Activated CD4-positive, alpha-beta T cell treated with anti-CD3 and anti-CD28 coated beads, Interleukin-2, amount 10 ng/mL, durations not matched to agents 24 days and 14 days (primary cell): ENCODE measurements at regions not wholly inside any gene's neighbourhood (a gene's known extent, or its start where the extent isn't known, plus 50 kb on each side); places are given as distances from the start of the nearest gene placed in this dataset.

ENCODE experiments used
- DNase-seq: peaks from one replicate; pipeline ENCODE4 v3.0.0; 2022
- H3K27ac Mint-ChIP-seq: one replicate; pipeline ENCODE4 v1.8.0; 2022; ENCODE audit warnings: mild to moderate bottlenecking, mixed read lengths
- H3K27me3 Mint-ChIP-seq: one replicate; pipeline ENCODE4 v1.8.0; 2022; ENCODE audit warnings: mixed read lengths
- H3K36me3 Mint-ChIP-seq: one replicate; pipeline ENCODE4 v1.8.0; 2022; ENCODE audit warnings: low read depth, mild to moderate bottlenecking, mixed read lengths
- H3K4me1 Mint-ChIP-seq: one replicate; pipeline ENCODE4 v1.8.0; 2021; ENCODE audit warnings: mixed read lengths
- H3K4me3 Mint-ChIP-seq: one replicate; pipeline ENCODE4 v1.8.0; 2022; ENCODE audit warnings: mild to moderate bottlenecking, moderate library complexity, mixed read lengths
- H3K9me3 Mint-ChIP-seq: one replicate; pipeline ENCODE4 v1.8.0; 2021; ENCODE audit warnings: mixed read lengths
- intact Hi-C: fragments of 100-400 bp; cut with micrococcal nuclease; formaldehyde crosslinking; loops from one replicate; pipeline ENCODE4 v1.15.1; 2023

DNA sequence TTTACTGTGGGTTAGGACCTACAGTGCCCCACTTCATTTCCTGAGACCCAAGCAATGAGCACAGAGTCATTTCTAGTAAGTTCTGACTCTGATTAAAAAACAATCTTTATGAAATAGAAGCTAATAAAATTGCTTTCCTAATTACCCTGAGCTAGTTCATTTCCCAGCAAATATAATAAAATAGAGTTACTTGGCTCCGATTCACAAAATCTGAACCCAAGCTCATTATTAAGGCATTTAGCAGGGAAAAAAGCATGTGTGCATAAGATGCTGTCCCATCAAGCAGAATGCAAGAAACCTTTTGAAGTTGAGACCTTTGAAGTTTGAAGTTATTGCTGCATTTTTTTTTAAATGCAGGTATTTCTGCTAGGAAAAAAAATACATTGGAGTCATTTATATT lies 629.1 kb downstream of the BCL11A start:
- no peaks in the 10 kb centered on the region for H3K4me1 Mint-ChIP-seq
- H3K27ac Mint-ChIP-seq = no peak overlapping the region
- no peak overlapping the region for H3K4me3 Mint-ChIP-seq
- no peaks in the 10 kb centered on the region for H3K36me3 Mint-ChIP-seq
- intact Hi-C loops = no loop called here
- H3K27me3 Mint-ChIP-seq = no peaks in the 10 kb centered on the region
- no peaks in the 10 kb centered on the region for H3K9me3 Mint-ChIP-seq
- no peak for DNase-seq

DNA sequence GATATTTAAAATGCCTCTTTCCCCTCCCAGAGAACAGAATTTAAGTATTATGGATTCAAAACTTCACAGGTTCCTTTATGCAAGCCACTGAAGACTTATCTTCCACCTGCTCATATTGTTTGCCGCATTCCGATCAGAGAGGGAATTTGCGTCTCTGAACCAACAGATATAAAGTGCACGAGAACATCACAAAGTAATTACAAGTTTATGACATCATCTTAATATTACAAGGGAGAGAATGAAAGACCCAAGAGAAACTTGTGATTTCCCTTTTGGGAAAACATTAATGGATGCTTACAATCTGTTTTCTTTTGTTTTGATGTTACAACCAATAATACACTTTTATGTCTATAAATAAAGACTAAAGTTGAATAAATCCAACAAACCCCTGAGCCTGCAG lies 631.0 kb downstream of the BCL11A start:
- no peaks in the 10 kb centered on the region for H3K27me3 Mint-ChIP-seq
- no peaks in the 10 kb centered on the region for H3K9me3 Mint-ChIP-seq
- no peak overlapping the region for H3K4me3 Mint-ChIP-seq
- H3K27ac Mint-ChIP-seq = no peak overlapping the region
- DNase-seq = no peak
- intact Hi-C loops = no loop called here
- no peaks in the 10 kb centered on the region for H3K36me3 Mint-ChIP-seq
- no peaks in the 10 kb centered on the region for H3K4me1 Mint-ChIP-seq

DNA sequence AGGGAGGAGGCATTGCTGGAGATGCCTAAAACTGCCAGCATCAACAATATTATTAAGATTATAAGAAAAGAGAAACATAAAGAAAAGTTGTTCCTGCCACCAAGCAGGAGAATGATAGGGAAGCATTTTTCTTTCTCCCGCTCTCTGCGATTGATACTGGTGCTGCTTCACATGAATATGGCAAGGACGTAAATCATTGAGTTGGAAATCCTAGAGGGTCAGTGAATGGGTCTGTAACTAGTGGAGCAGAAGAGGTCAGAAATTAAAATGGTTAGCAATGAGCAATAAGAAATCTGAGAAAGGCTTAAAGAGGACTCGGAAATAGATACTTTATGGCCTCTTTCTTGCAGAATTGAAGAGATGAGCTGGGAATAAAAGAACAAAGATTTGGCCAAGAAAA lies 631.7 kb downstream of the BCL11A start:
- DNase-seq = no peak
- Mint-ChIP-seq H3K27ac (no peak overlapping the region), H3K36me3 (no peaks in the 10 kb centered on the region), H3K9me3 (no peaks in the 10 kb centered on the region), H3K27me3 (no peaks in the 10 kb centered on the region), H3K4me1 (no peaks in the 10 kb centered on the region), H3K4me3 (no peak overlapping the region)
- intact Hi-C loops = no loop called here

DNA sequence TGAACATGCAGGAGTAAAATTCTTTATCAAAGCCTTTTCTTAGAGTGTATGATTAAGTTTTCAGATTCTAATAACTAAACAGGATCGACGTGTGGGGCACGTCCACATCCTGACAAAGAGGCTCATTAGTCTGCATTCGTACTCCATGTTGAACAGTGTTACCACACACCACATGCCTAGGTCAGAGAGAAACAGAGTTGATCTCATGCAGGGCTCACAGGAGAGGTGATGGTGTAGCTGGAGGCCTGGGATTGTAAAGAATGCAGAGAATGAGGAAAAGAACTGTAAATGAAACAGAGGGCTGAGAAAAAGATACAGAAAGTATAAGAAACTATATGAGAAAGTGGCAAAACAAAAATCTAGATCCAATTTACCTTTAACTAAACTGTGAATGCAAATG lies 632.5 kb downstream of the BCL11A start:
- Mint-ChIP-seq H3K9me3 (no peaks in the 10 kb centered on the region), H3K27me3 (no peaks in the 10 kb centered on the region), H3K4me1 (no peaks in the 10 kb centered on the region), H3K4me3 (no peak overlapping the region), H3K36me3 (no peaks in the 10 kb centered on the region), H3K27ac (no peak overlapping the region)
- intact Hi-C loops = no loop called here
- no peak for DNase-seq

DNA sequence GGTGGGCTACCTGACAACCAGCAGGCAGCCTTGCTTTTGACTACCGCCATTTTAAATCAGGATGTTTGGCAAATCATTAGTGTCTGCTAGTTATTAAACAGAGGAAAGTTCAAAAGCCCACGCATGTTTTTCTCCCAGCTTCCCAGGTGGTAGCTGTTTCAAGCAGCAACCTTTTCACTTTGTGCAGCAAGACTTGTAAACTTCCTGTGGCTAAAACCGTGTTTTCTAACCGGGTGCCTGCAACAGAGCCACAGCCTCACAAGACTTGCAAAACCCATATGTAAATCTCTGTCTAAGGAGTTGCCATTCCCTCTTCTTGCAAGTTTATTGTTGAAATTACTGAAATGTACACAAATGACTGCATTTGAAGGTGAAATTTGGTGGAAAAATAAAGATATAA lies 633.1 kb downstream of the BCL11A start:
- no peaks in the 10 kb centered on the region for H3K27me3 Mint-ChIP-seq
- H3K4me3 Mint-ChIP-seq = no peak overlapping the region
- no peaks in the 10 kb centered on the region for H3K9me3 Mint-ChIP-seq

DNA sequence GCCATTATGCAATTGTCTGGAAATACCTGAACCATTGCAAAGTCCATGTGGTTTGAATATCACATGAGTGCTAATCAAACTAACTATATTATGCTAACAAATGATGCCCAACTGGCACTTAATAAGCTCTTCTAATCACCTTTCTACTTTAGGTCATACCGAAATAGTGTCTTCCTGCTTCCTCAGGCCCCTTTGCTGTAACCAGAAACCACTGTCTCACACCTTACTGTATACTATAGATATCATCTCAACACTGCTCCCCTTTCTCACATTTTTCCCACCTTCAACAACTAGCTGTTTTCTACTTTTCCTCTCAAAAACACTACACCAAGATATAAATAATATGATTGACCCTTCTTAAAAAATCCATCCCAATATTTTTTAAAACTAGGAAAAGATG lies 633.9 kb downstream of the BCL11A start:
- no peak overlapping the region for H3K4me3 Mint-ChIP-seq
- H3K27ac Mint-ChIP-seq = no peak overlapping the region
- no peaks in the 10 kb centered on the region for H3K9me3 Mint-ChIP-seq
- intact Hi-C loops = no loop called here
- no peaks in the 10 kb centered on the region for H3K27me3 Mint-ChIP-seq
- H3K36me3 Mint-ChIP-seq = no peaks in the 10 kb centered on the region
- H3K4me1 Mint-ChIP-seq = no peaks in the 10 kb centered on the region
- DNase-seq = no peak

More for the DNA sequence above, 633.1 kb downstream of the BCL11A start:
- intact Hi-C loops = no loop called here
- no peaks in the 10 kb centered on the region for H3K36me3 Mint-ChIP-seq
- H3K27ac Mint-ChIP-seq = no peak overlapping the region
- no peaks in the 10 kb centered on the region for H3K4me1 Mint-ChIP-seq
- no peak for DNase-seq

DNA sequence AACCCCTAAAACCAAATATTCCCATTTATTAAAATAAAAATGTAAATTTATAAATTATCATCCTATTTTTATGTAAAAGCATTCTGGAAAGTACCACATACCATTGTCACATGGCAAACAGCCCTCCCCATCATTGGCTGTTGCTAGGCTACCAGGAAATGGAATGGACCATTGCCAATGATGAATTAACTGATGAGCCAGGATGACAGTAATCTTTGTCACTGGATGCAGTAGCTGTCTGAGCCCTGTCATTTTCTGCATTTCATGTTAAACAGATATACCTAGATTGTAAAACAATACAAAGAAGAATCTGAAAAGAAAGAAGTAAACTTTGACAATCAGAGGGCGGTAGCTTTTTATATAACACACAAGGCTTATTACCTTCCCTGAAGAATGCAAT lies 641.4 kb downstream of the BCL11A start:
- Mint-ChIP-seq H3K27ac (no peak overlapping the region), H3K9me3 (no peaks in the 10 kb centered on the region), H3K36me3 (no peaks in the 10 kb centered on the region), H3K4me3 (no peak overlapping the region), H3K27me3 (no peaks in the 10 kb centered on the region), H3K4me1 (no peaks in the 10 kb centered on the region)
- no peak for DNase-seq
- intact Hi-C loops = no loop called here

DNA sequence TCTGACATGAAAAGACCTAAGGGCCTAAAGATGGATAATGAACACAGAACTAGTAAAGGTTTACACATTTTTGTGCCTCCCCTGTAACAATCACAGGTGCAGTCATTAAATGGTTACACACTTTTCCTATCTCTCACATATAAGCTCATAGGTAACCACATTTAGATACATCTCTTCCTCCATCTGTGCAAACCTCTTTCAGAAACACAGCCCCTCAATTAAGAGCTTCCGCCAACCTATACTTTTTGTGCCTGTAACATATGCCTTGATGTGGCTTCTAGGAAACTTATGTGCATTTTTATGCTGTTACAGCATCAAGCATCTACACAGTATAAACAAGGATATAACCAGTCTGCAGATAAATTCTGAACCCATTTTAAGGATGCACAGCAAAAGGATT lies 643.3 kb downstream of the BCL11A start:
- Mint-ChIP-seq H3K4me1 (no peaks in the 10 kb centered on the region), H3K4me3 (no peak overlapping the region), H3K27me3 (no peaks in the 10 kb centered on the region), H3K36me3 (no peaks in the 10 kb centered on the region), H3K9me3 (no peaks in the 10 kb centered on the region), H3K27ac (no peak overlapping the region)
- no peak for DNase-seq
- intact Hi-C loops = no loop called here

DNA sequence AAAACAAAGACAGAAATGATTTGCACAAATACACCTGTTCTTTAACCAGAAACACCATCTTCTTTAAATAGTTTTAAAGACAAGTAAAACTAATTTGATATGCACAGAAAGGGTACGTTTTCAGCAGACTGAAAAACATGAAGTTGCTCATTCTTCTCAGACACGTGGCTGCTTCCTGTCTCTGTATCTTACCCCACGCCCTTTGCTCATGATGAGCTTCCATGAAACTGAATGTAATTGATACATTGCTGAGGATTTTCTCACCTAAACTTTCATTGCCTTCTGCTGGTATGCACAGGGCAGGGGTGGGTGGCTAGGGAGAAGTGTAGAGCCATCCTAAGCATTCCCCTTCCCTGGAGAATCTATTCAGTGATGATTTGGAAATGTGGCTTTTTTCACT lies 644.3 kb downstream of the BCL11A start:
- Mint-ChIP-seq H3K36me3 (no peaks in the 10 kb centered on the region), H3K27ac (no peak overlapping the region), H3K4me3 (no peak overlapping the region), H3K4me1 (no peaks in the 10 kb centered on the region), H3K27me3 (no peaks in the 10 kb centered on the region), H3K9me3 (no peaks in the 10 kb centered on the region)
- DNase-seq = no peak
- intact Hi-C loops = no loop called here

DNA sequence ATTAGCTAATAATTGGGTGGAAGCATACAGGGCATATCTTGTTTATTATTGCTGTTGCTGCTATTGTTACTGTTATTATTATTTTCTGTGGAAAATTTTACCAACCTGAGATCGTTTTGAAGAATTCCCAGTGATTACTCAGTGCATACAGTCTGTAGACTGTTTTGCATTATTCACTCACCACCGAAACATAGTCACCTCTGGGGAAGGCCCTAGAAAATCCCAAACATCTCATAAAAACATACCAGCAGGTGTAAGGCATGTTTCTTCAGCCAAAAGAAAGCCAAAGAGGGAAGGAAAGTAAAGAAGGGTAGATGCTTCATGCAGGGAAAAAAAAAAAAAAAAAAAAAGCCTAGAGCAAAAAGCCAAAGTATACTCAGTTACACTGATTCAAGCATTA lies 647.7 kb downstream of the BCL11A start:
- Mint-ChIP-seq H3K4me1 (no peaks in the 10 kb centered on the region), H3K9me3 (no peaks in the 10 kb centered on the region), H3K4me3 (no peak overlapping the region), H3K36me3 (no peaks in the 10 kb centered on the region), H3K27me3 (peaks cover 2% of the 10 kb centered on the region), H3K27ac (no peak overlapping the region)
- intact Hi-C loops = no loop called here
- DNase-seq = no peak

DNA sequence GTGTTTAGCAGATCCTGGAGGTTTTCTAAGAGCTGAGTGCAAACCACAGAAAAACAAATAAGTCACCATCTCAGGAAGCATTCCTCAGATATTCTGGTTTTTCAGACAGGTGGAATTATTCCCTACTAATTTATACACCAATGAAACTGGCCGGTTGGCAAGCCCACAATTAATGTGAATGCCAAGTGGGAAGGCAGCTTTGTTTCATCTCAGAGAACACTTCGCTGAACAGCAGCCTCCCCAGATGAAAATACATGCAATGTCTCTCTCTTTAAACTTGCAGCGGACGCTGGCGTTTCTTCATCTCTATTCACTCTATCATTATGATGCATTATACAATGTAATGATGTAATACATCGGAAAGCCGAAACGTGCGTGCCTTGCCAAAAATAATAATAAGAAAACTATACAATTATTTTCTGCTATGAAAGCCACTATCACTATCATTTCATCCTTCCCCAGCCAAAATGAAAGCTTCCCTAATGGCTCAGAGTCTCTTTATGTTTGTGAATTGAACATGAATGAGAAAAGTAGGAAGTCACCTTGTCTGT lies 649.4 kb downstream of the BCL11A start:
- Mint-ChIP-seq H3K9me3 (no peaks in the 10 kb centered on the region), H3K27me3 (peaks cover 2% of the 10 kb centered on the region), H3K4me3 (no peak overlapping the region), H3K36me3 (no peaks in the 10 kb centered on the region), H3K27ac (no peak overlapping the region), H3K4me1 (no peaks in the 10 kb centered on the region)
- intact Hi-C loops = no loop called here
- no peak for DNase-seq

DNA sequence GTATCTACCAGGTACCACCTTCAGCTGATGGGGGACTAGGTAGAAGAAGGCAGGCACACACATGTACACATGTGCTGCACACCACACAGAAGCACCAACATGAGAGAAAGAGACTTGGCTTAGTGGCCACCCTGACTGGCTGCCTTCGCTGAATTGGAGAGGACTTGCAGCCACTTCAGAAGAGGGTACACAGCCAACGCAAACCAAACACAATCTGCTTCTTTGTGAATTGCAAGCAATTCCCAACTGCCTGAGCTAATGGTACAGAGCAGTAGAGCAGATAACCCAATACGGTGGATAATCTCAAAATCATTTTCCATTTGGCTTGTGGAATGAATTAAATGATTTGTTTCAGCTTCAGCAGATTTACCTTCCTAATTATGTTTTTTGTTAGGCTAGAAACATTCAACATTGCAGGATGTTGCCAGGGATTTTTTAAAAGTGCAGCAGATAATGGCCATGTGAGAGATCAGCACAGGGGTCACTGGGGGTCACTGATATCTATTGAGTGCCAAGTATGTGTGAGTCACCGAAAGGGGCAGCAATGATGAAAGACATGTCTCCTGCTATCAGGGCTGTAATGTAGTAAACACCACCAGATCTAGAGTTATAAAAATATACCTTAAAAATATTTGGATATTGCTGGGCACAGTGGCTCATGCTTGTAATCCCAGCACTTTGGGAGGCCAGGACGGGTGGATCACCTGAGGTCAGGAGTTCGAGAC lies 652.6 kb downstream of the BCL11A start:
- peaks cover 2% of the 10 kb centered on the region for H3K4me1 Mint-ChIP-seq
- H3K4me3 Mint-ChIP-seq = no peak overlapping the region
- H3K36me3 Mint-ChIP-seq = no peaks in the 10 kb centered on the region
- intact Hi-C loops = no loop called here
- no peaks in the 10 kb centered on the region for H3K9me3 Mint-ChIP-seq
- no peak overlapping the region for H3K27ac Mint-ChIP-seq
- peaks cover 2% of the 10 kb centered on the region for H3K27me3 Mint-ChIP-seq
- DNase-seq = no peak

DNA sequence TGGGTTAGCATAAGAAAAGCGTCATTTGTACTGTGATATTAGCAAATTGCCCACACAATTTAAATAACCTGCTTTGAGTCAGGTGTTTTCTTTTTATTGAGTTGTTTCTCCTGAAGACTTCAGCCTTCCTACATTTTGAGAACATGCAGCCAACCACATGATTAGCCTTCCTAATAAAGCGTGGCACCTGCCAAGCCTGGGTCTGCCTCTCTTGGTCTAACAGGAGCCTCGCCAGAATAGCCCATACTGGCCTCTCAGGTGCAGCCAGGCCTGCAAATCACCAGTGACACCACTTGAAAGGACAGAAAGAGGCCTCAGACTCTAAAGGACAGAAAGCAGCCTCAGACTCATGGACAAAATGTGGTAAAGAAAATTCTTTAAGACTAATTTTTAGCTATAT lies 653.8 kb downstream of the BCL11A start:
- Mint-ChIP-seq H3K27me3 (peaks cover 2% of the 10 kb centered on the region), H3K4me3 (no peak overlapping the region), H3K27ac (no peak overlapping the region), H3K36me3 (no peaks in the 10 kb centered on the region), H3K9me3 (no peaks in the 10 kb centered on the region), H3K4me1 (peaks cover 2% of the 10 kb centered on the region)
- no peak for DNase-seq
- intact Hi-C loops = no loop called here

DNA sequence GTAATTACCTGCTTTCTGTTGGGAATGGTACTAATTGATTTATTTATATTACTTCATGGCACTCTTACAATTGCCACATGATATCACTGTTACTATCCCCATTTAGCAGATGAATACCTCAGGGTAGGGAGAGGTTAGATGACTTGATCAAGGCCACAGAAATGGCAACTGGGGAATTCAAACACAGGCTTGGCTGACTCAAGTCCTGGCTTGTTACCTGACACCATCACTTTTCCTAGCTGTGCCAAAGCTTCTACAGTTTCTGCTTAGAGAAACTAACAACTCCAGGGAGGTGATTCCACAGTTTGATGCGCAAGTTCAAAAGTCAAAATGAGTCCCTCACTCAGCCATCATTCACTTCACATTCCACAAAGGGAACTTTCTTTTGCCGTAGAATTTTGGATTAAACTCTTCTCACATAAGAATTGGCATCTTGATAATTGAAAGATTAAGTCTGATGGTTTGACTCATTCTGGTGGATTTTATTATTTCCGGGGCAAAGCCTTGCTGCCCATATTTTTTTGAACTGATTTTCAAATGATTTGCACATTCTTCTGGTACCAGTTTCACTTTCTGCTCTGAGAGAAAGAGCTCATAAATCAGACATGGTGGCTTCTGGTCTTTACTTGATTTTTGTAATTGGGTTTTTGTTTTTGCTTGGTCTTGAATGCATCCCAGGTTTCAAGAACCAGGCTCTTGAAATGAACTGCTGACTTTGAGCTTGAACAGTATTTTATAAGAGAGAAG lies 656.8 kb downstream of the BCL11A start:
- H3K36me3 Mint-ChIP-seq = no peaks in the 10 kb centered on the region
- H3K27ac Mint-ChIP-seq = no peak overlapping the region
- H3K4me3 Mint-ChIP-seq = no peak overlapping the region
- intact Hi-C loops = no loop called here
- no peaks in the 10 kb centered on the region for H3K9me3 Mint-ChIP-seq
- H3K4me1 Mint-ChIP-seq = peaks cover 2% of the 10 kb centered on the region
- H3K27me3 Mint-ChIP-seq = no peaks in the 10 kb centered on the region
- no peak for DNase-seq
